Upper lobe of right lung (tissue), 1 donor: ENCODE measurements at regions not wholly inside any gene's neighbourhood (a gene's known extent, or its start where the extent isn't known, plus 50 kb on each side); places are given as distances from the start of the nearest gene placed in this dataset.
A peak's percentile ranks its signal among the peaks of the same experiment; 100 is the strongest.

Source experiments
- ATAC-seq: fragments of 200-7000 bp; cut with Tn5 transposase; one replicate; pipeline ENCODE4 v1.9.1; 2020; ENCODE audit warnings: mild to moderate bottlenecking, moderate library complexity
- DNase-seq: peaks from one replicate; pipeline ENCODE4 v3.0.0-alpha.2; 2020
- H3K27ac ChIP-seq: fragments of 200-600 bp; one replicate; pipeline ENCODE4 v1.8.0; 2022
- H3K27me3 ChIP-seq: fragments of 200-600 bp; one replicate; pipeline ENCODE4 v1.8.0; 2022; ENCODE audit warnings: mild to moderate bottlenecking
- H3K36me3 ChIP-seq: fragments of 200-600 bp; one replicate; pipeline ENCODE4 v1.8.0; 2022
- H3K4me1 ChIP-seq: fragments of 200-600 bp; one replicate; pipeline ENCODE4 v1.8.0; 2022
- H3K4me3 ChIP-seq: fragments of 200-600 bp; one replicate; pipeline ENCODE4 v1.8.0; 2022; ENCODE audit warnings: mild to moderate bottlenecking
- H3K9me3 ChIP-seq: fragments of 200-600 bp; one replicate; pipeline ENCODE4 v1.8.0; 2022
- intact Hi-C: fragments of 100-400 bp; cut with DNase I; formaldehyde crosslinking; loops from one replicate; pipeline ENCODE4 v1.11.0; 2022
- TF ChIP-seq, protein P1 (sequence below): fragments of 200-600 bp; IDR thresholded peaks from one replicate; pipeline ENCODE4 v1.8.0; 2022; ENCODE audit warnings: antibody characterized with exemption
- donor health status: DM: no; HTN: yes; CAD: no; lungs with severe emphysema.

DNA sequence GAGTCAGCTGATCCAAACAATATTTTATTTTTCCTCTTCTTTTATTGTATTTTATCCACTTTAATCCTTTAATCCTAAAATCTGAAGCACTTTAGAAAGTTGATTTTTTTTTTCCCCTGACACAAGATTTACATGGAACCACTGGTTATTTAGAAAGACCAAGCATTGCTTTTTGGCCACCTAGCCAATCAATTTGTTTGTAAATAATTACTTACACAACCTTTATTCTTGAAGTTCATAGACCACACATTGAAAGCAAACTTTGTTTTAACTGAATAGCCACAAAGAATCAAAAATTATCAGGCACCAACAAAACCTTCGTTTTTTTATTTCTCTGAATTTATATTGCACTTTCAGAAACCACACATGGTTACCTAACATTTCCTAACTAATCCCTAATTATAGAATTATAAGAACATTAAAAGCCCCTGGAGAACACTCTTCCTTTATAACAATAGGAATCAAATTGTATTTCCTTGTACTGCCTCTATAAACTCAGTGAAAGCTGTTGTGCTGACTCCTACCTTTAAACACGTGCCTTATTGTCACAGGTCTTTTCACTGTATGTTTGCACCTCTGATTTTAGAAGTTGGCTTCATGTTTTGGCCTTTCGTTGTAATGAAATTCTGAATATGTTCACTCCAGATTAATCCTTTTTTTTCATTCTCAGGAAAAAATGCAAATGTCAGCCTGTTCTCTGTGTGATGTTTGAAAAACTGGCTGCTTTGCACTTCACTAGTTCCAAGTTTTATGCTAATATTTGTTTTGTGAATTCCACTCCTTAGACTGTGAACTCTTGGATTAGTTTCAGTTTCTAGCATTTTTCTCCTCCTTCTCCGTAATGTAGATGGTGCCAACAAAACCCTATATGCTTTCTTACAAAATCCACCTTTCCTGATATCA is 1511.9 kb downstream of the REEP3 start:
- ATAC-seq (peak; percentile 75), DNase-seq (no peak)
- H3K4me1 ChIP-seq, result no peaks in the 10 kb centered on the region
- intact Hi-C loops, result no loop called here
- TF ChIP-seq, protein P1, sequence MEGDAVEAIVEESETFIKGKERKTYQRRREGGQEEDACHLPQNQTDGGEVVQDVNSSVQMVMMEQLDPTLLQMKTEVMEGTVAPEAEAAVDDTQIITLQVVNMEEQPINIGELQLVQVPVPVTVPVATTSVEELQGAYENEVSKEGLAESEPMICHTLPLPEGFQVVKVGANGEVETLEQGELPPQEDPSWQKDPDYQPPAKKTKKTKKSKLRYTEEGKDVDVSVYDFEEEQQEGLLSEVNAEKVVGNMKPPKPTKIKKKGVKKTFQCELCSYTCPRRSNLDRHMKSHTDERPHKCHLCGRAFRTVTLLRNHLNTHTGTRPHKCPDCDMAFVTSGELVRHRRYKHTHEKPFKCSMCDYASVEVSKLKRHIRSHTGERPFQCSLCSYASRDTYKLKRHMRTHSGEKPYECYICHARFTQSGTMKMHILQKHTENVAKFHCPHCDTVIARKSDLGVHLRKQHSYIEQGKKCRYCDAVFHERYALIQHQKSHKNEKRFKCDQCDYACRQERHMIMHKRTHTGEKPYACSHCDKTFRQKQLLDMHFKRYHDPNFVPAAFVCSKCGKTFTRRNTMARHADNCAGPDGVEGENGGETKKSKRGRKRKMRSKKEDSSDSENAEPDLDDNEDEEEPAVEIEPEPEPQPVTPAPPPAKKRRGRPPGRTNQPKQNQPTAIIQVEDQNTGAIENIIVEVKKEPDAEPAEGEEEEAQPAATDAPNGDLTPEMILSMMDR, result no peak
- no peaks in the 10 kb centered on the region for H3K27me3 ChIP-seq
- H3K9me3 ChIP-seq, result no peaks in the 10 kb centered on the region
- H3K27ac ChIP-seq, result peak overlapping the region; percentile 17
- no peaks in the 10 kb centered on the region for H3K36me3 ChIP-seq
- no peak overlapping the region for H3K4me3 ChIP-seq

GRCh38 chr10:65033957-65034356 is 1512.8 kb downstream of the REEP3 start:
- Histone ChIP-seq H3K27ac (no peak overlapping the region), H3K36me3 (no peaks in the 10 kb centered on the region), H3K4me3 (no peak overlapping the region), H3K4me1 (no peaks in the 10 kb centered on the region), H3K27me3 (no peaks in the 10 kb centered on the region), H3K9me3 (no peaks in the 10 kb centered on the region)
- intact Hi-C loops, result no loop called here
- no peak for DNase-seq
- peak; percentile 69 for ATAC-seq
- TF ChIP-seq, protein P1, result no peak

DNA sequence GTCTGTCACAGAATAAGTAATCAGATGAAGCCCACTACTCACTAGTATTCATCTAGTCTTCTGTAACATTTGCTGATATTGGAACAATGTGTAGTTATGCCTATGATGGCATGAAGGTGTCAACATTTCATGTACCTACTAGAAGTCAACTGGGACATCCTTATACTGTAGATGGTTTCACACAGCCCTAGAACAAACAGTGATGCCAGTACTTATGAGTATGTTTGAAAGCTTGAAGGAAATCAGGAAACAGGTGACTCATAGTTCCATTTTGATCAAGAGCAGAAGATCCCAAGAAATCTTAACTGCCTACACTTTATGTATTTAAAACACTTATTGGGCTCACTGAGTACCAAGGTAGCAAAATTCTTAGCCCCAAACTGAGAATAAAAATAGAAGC is 1519.6 kb downstream of the REEP3 start:
- H3K4me3 ChIP-seq, result no peak overlapping the region
- no peak for ATAC-seq
- H3K9me3 ChIP-seq, result no peaks in the 10 kb centered on the region
- DNase-seq, result no peak
- no peaks in the 10 kb centered on the region for H3K27me3 ChIP-seq
- intact Hi-C loops, result no loop called here
- TF ChIP-seq, protein P1, result no peak
- H3K4me1 ChIP-seq, result no peaks in the 10 kb centered on the region
- no peaks in the 10 kb centered on the region for H3K36me3 ChIP-seq
- no peak overlapping the region for H3K27ac ChIP-seq

GRCh38 chr10:65041307-65041706 is 1520.1 kb downstream of the REEP3 start:
- intact Hi-C loops, result no loop called here
- DNase-seq, result no peak

GRCh38 chr10:65042496-65042895 is 1521.3 kb downstream of the REEP3 start:
- no peak for ATAC-seq
- DNase-seq, result no peak
- TF ChIP-seq, protein P1, result no peak
- Histone ChIP-seq H3K27ac (no peak overlapping the region), H3K4me1 (no peaks in the 10 kb centered on the region), H3K36me3 (no peaks in the 10 kb centered on the region), H3K9me3 (no peaks in the 10 kb centered on the region), H3K27me3 (no peaks in the 10 kb centered on the region), H3K4me3 (no peak overlapping the region)
- intact Hi-C loops, result no loop called here

More at GRCh38 chr10:65041307-65041706, 1520.1 kb downstream of the REEP3 start:
- Histone ChIP-seq H3K36me3 (no peaks in the 10 kb centered on the region), H3K9me3 (no peaks in the 10 kb centered on the region), H3K4me3 (no peak overlapping the region), H3K27ac (no peak overlapping the region), H3K4me1 (no peaks in the 10 kb centered on the region), H3K27me3 (no peaks in the 10 kb centered on the region)
- TF ChIP-seq, protein P1, result no peak
- no peak for ATAC-seq
